ENCODE measurements at regions not wholly inside any gene's neighbourhood (a gene's known extent, or its start where the extent isn't known, plus 50 kb on each side); places are given as distances from the start of the nearest gene placed in this dataset.

GRCh38 chr2:41662461-41662860 lies 385.4 kb upstream of the PKDCC start:
- TF ChIP-seq CTCF (conservative IDR thresholded peaks at IDR 0.05; ENCODE audit: low read length) (no peak), EZH2phosphoT487 (IDR thresholded peaks at IDR 0.05; ENCODE audit: borderline replicate concordance, low read depth, low read length) (no peak)
